ENCODE measurements at regions not wholly inside any gene's neighbourhood (a gene's known extent, or its start where the extent isn't known, plus 50 kb on each side); places are given as distances from the start of the nearest gene placed in this dataset.

DNA sequence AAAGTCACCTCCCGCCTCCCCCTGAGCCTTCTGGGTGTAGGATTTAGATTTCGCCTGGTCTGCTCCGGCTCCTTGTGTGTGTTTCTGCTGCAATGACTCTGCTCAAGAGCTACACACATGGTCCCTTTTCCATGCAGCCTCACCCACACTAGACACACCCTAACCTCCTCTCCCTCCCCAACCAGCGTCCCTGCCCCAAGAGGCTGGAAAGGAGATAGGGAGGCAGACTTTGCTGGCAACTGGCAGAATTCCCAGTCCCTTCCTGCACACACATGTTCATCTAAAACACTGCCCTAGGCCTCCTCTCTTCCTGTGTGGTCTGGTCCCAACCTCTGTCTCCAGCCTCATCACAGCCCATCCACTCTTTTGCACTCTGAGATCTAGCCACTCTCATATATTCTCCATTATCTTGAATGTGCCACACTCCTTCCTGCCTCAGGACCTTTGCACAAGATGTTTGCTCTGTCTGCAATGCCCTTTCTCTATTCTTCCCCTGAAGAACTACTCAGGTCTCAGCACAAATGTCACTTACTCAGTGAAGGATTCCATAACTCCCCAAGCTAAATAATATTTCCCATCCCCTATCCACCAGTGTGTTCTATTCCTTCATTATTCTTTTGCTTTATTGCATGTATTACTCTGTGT, 253.8 kb downstream of the CDK5RAP2 start:
- TF ChIP-seq, protein P1, sequence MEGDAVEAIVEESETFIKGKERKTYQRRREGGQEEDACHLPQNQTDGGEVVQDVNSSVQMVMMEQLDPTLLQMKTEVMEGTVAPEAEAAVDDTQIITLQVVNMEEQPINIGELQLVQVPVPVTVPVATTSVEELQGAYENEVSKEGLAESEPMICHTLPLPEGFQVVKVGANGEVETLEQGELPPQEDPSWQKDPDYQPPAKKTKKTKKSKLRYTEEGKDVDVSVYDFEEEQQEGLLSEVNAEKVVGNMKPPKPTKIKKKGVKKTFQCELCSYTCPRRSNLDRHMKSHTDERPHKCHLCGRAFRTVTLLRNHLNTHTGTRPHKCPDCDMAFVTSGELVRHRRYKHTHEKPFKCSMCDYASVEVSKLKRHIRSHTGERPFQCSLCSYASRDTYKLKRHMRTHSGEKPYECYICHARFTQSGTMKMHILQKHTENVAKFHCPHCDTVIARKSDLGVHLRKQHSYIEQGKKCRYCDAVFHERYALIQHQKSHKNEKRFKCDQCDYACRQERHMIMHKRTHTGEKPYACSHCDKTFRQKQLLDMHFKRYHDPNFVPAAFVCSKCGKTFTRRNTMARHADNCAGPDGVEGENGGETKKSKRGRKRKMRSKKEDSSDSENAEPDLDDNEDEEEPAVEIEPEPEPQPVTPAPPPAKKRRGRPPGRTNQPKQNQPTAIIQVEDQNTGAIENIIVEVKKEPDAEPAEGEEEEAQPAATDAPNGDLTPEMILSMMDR (IDR thresholded peaks at IDR 0.05; ENCODE audit: insufficient read depth, missing control alignments) = no peak
- no peak for DNase-seq (ENCODE audit: insufficient read length, low spot score)
- no peak for FAIRE-seq

DNA sequence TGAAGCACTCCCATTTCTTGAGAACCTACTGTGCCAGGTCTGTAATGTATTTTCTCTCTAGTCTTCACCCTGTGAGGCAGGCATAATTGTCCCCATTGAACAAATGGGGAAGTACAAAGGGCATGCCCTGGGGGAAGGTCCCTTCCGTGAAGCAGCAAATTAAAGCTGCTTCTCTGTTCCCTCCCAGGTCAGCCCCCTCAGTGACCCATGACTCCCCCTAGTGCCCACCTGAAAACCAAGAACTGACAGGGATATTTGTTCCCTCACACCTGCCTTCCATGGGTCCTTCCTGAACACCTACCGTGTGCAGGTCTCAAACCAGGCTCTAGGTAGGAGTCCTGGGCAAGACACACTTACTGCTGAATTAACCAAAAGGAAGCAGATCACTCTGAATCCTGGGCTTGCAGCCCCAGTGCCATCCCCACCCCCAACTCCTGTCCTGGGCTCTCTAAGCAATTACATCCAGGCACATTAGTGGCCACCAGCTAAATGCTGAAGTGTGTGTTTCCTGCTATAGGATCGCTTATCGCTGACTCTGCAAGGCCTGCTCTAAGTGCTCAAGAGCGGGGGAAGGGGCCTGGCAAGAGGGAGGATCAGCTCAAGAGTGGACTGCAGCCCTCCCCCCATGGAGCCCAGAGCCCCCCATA, 254.8 kb downstream of the CDK5RAP2 start:
- TF ChIP-seq, protein P1 (IDR thresholded peaks at IDR 0.05; ENCODE audit: insufficient read depth, missing control alignments) = peak; percentile 2
- DNase-seq (ENCODE audit: insufficient read length, low spot score) (no peak), FAIRE-seq (no peak)

DNA sequence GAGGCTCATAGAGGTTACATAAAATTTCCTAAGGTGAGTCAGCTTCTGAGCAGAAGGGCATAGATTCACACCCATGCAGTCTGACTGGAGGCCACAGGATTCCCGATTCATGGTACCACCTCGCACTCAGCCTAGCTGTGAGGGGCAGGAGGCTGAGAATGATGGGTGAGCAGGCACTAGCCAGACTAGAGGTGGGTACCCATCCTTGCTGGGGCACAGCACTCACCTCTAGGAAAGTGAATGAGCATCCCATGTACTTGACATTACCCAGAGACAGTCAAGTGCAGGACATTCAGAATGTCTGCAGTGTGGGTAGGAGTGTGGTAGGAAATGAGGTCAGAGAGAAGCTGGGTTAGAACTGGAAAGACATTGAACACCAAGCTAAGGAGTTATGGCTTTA, 255.5 kb downstream of the CDK5RAP2 start:
- FAIRE-seq (no peak), DNase-seq (ENCODE audit: insufficient read length, low spot score) (no peak)
- TF ChIP-seq, protein P1 (IDR thresholded peaks at IDR 0.05; ENCODE audit: insufficient read depth, missing control alignments) = no peak

DNA sequence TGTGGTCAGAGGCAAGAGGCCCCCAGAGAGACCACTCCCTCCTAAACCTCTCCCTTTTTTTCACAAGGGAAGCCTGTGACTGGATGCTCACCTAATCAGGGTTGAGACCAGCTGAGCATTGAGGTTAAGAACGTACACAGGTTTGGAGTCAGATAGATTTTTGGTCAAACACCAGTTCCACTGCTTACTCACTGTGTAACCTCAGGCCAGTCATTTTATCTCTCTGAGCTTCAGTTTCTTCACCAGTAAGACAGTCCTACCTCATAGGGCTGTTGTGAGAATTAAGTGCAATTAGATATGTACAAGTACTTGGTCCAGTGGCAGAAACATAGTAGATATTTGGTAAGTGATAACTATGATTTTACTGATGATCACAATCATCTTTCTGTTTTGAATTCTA, 256.8 kb downstream of the CDK5RAP2 start:
- DNase-seq (ENCODE audit: insufficient read length, low spot score) (no peak), FAIRE-seq (no peak)
- TF ChIP-seq, protein P1 (IDR thresholded peaks at IDR 0.05; ENCODE audit: insufficient read depth, missing control alignments) = no peak

DNA sequence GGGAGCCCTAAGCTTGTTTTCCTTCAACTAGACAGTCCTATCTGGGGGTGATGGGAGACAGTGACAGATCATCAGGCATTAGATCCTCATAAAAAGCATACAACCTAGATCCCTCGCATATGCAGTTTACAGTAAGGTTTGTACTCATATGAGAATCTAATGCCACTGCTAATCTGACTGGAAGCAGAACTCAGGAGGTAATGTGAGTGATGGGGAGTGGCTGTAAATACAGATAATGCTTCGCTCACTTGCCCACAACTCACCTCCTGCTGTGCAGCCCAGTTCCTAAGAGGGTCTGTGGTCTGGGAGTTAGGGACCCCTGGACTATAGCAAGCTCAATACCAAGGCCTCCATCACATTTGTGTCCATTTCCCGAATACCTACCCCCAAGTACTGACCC, 260.5 kb downstream of the CDK5RAP2 start:
- DNase-seq (ENCODE audit: insufficient read length, low spot score) (no peak), FAIRE-seq (no peak)
- TF ChIP-seq, protein P1 (IDR thresholded peaks at IDR 0.05; ENCODE audit: insufficient read depth, missing control alignments) = no peak

DNA sequence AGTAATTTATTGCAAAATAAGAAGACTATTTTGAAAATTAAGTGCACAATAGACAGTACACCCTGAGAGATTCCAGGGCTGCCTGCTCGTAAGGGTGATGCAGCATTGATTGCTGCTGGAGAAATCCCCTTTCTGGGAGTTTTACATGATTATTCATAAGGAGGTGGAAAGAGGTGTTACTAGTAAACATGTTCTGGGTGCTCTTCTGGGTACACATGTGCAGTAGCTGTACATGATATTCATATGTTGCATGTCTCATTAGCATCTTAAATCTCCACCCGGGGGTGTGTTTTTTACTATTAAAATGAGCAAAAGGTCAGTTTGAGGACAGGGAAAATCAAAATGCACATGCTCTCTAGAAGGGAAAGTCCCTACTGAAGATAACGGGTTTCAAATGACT, 264.8 kb downstream of the CDK5RAP2 start:
- TF ChIP-seq, protein P1 (IDR thresholded peaks at IDR 0.05; ENCODE audit: insufficient read depth, missing control alignments) = no peak
- FAIRE-seq = no peak
- no peak for DNase-seq (ENCODE audit: insufficient read length, low spot score)

DNA sequence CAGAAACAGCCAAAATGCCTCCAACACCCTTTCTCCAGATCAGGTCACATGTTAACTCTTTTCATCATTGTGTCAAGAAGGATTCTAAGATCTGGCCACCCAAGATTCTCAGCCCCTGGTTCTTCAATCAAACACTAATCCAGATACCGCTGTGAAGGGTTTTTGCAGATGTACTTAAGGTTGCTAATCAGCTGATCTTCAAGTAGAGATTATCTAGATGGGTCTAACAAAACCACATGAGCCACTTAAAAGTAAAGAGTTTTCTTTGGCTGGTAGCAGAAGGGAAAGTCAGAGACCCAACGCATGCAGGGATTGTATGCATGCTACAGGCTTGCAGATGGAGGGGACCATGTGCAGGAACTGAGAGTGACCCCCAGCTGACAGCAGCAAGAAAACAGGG, 267.9 kb downstream of the CDK5RAP2 start:
- FAIRE-seq = no peak

More for the DNA sequence above, 267.9 kb downstream of the CDK5RAP2 start:
- TF ChIP-seq, protein P1 (IDR thresholded peaks at IDR 0.05; ENCODE audit: insufficient read depth, missing control alignments) = no peak
- DNase-seq (ENCODE audit: insufficient read length, low spot score) = no peak

Measured in D721Med (cell line).